HG02938 (cell line): ENCODE measurements at regions not wholly inside any gene's neighbourhood (a gene's known extent, or its start where the extent isn't known, plus 50 kb on each side); places are given as distances from the start of the nearest gene placed in this dataset.

Experiments
- ATAC-seq: cut with Tn5 transposase; IDR thresholded peaks from one replicate; pipeline ENCODE4 v1.9.1; 2021; ENCODE audit warnings: mild to moderate bottlenecking, moderate library complexity; ENCODE audit not compliant: unreplicated experiment

DNA sequence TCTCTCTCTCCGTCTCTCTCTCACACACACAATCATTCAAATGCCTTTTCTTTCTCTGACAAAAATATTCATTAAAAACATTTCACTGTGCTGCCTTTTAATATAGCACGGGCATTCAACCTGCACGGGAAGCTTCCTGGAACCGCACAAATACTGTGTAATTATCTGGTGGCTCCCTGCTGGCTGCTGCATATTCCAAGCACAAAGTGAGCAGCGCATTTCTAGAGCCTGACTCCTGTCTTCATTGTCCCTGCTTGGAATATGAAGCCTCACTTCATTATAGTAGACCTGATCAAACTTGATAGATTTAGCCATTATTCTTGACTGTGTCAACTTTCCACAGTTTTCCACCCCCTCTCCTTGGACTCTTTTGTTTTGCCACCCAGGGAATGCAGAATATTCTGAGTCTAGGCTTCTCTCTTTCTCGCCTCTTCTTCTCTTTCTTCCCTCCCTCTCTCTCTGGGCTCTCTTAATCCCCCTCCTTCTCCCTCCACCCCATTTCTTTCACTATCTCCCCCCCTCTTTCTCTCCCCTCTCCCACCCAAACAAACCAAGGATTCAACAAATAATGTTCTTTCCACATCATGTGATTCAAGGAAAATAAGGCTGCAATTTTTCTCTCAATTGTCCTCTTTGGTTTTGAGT lies 672.1 kb upstream of the FANCL start:
- no peak for ATAC-seq

DNA sequence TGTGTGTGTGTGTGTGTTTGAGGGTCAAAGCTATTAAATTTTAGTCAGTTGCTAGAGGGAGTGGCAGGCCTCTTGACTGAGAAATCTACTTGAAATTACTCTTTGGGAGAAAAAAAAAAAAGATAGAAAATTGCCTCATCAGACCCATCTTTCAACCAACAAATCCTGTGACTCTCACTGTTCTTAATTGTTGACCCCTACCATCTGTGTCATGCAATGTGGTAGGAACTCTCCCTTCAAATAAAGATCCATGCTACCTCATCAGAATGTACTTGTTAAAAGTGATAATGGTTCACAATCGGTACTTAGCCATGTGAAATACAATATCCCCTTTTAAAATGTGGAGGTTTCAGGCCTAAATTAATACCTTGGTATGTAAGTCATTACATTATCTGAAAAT lies 670.8 kb upstream of the FANCL start:
- ATAC-seq, result no peak

DNA sequence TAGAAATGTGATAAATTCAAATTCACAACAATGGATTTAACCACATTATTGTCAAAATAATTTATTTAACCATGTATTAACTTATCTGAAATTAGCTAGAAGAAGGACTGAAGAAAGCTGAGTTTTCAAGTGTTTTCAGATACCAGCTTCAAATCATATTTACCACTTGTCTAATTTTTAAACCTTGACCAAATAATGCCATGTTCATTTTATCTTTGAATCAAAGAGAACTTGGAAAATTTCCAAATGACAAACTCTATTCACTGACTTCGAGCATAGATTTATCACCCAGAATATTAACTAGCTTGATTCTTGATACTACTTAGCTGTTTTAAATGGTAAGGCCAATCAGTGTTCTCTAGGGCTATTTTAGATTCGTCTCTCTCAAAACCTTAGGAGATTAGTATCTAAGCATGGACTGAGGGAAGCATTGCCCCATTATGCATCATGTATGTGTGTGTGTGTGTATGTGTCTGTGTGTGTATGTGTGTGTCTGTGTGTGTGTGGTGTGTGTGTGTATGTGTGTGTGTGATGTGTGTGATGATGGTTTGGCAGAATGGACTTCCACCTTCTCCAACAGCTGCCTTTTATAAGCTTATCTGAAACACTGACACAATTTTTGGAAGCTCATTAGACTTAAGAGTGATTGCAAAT lies 667.5 kb upstream of the FANCL start:
- ATAC-seq, result no peak

DNA sequence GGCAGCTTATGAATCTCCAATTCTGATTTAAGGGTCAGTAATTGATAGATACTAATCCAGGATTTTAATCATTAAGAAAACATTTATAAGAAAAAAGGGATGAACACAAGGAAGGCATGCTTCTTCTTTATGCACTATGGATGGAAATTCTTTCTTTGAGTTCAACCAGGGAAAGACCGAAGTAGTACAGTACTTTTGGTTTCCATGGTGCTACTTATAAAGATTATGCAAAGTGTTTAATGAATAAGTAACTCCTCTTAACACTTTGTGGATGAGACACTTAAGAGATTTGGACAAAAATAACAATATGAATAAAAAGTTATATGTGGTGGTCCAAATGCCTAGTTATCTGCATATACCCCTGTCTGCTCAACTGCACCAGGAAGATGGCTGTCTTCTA lies 666.5 kb upstream of the FANCL start:
- ATAC-seq, result no peak

DNA sequence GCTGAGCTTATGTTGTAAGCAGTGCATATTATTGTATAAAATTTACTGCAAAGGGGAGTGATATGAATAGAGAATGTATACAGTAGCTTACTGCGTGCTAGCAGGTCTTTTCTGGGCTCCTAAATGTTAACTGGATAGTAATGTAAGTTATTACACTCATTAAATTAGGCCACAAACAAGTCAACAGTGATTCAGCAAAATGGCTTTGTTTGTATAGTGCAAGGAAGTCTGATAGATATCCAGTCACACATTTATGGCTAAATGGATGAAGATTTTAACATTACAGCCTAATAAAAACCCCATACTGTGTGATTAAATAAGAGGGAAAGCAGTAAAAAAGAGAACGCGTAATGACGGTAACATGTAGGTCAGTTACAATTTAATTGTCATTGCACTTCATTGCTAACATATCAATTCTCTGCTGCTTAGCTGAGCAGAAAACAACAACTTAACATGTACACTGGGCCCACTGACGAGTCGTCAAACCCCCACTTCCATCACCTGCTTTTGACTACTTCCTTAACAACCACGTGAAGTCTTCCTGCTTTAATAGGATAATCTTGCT lies 665.0 kb upstream of the FANCL start:
- no peak for ATAC-seq

DNA sequence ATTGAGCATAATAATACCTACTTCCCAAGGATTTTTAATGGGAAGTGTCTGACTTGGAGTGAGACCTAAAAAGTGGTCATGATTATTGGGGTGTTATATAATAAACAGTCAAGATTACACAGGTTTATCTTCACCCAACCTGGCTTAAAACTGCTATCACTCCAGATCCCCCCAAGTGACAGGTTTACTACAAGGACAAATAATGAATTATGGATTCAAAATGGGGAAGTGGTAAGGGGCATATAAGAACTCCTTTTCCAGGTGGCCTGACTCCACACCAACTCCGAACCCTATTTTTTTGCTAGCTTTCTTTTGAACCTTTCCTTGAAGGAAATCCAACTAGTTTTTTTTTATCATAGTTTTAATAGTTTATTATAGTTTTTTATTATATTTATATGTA lies 663.0 kb upstream of the FANCL start:
- ATAC-seq, result no peak

DNA sequence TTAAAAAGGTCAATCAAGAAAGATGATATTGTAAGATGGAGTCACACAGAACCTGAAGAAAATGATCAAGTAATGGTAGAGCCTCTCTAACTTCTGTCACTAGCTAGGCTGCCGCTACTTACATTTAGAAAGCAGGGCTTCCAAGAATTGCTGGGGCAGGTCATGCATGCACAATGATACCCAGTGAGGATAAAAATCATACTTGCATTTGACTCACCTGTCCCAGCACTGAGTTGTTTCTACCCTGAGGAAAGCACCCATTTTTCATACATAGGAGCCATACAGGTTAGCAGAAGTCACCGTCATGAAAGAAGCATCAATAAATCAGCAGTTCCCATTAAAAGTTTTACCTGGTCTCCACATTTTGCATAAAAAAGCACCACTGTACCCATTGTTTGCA lies 662.3 kb upstream of the FANCL start:
- ATAC-seq, result no peak

DNA sequence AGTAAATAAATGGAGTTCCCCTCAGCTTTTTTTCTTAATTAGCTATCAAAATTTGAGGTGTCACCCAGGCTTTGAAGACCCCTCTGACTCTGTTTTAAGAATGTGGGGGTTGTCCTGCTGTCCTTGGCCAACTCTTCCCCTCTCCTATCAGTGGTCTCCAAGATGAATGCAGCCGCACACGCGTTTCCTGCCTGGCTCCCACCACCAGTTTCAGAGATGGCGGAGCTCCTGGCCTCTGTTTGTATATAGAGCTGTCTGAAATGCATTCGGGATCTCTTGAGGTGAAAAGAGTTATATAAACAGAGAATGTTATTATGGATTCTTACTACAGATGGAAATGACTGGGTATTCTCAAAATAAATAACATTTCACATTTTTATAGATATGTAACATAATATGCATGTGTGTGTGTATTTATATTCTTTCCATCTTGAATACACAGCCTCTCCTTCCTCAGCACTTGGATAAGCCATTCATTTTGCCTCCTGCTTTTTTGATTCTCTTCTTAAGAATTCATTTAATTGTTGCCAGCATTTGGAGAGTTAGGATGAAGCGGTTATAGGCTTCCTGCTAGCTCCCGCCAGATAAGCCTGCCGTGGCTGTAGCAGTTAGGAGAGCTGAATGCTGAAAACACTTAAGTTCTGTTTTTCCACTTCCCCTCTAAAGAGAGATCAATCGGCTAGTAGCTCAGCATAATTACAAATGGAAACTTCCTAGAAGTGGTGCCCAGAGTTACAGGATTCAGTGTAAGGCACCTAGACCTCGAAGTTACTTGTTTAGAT lies 659.3 kb upstream of the FANCL start:
- ATAC-seq, result no peak

DNA sequence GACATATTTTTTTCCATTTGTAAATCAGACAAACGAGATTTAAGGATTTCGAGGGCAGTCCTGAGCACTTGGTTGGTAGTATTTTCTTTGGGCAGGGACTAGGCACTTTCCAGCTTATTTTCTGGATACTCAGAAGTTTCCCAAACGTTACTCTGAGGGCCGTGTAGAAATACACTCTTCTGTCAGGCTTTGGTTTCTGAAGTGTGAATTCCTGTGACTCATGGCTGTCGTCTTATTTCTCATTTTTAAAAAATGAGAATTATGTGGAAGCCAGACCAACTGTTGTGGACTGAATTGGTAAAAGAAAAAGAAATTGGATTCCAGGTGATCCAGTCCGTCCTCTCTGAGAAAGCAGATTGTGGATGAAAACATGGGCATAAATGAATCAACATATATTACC lies 658.6 kb upstream of the FANCL start:
- no peak for ATAC-seq

DNA sequence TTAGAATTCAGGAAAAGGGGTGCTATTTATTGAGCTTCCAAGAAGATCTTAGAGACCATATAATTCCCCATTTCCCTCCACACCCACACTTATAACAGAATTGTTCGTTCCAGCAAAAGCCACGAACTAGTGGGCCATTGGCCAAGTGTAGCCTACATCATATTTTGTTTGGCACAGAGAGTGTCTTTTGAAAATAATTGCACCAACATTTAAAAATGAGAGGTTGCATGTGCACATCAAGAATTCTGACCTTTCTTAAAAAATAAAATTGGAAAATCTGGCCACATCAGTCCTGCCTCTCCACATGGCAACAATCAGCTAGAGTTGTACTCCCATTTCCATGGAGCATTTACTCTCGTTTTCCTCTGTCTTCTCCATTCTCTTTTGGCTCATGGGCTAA lies 655.5 kb upstream of the FANCL start:
- ATAC-seq, result no peak

DNA sequence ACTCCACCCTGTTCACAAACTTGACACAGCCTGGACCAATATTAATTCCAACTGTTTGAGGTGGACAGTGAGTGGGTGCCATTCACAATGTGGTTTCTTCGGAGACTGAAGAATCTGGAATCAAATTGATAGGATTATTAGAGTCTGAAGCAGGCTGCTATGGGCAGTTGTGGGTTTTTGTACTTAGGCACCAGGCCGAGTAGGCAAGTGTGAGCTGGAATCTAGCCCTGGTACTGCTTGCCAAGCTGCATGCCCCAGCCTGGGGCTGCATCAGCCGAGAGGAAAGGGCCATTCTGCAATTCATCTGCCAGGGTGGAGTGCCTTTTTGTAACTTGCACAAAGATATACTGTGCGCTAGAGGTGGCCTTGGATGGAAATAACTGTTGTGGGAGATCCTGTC lies 654.7 kb upstream of the FANCL start:
- ATAC-seq, result no peak

DNA sequence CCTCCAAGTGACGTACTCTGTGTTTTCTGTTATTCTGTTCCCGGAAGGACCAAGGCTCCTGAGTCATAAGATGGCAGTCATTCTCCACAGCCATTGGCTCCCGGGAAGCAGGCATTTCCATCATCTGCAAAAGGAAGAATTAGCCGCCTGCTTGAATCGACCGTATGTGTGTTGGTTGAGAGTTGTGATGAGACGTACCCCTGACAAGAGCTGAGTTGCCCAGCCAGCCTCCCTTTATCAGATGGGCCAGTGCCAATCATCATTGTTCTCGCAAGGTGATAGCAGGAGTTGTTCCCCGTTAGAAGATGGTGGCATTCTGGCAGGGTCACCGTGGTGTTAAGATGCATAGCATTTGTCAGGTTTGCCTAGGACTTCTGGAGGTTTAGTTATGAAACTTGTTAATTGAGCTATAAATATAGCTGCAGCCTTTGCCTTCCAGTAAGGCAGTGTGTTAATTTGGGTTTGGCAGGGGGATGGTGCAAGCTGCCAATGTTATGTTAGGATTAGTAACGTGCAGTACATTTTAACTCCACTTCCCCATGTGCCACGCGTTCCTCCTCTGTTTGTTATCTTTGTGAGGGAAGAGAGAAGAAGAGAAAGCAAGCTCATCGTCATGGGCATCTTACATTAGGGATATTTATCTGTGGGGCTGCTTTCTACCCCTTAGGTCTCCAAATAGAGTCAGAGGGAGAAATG lies 652.7 kb upstream of the FANCL start:
- no peak for ATAC-seq

DNA sequence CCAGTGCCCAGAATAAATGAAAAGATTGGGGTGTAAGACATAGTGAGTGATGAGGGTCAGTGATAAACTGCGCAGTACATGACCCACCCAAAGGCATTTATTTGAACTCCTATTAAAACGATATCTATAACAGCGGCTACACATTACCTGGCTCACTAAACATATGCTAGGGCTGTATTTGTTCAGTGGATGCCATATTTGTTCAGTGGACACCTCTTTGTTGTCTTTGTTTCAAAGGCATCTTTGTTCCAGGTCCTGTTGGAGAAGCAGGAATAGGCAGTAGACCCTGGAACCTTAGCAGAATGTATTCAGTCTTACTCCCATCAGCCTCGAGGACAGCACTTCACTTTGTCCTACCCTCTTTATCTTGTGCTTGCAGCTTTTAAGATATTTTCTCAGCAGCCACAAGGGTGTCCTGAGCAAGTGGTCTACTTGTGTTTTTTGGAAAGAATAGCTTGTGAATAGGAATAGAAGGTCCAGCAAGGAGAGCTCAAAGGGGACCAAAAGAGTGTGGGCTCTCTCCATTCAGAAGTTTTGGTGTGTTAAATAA lies 650.8 kb upstream of the FANCL start:
- no peak for ATAC-seq

DNA sequence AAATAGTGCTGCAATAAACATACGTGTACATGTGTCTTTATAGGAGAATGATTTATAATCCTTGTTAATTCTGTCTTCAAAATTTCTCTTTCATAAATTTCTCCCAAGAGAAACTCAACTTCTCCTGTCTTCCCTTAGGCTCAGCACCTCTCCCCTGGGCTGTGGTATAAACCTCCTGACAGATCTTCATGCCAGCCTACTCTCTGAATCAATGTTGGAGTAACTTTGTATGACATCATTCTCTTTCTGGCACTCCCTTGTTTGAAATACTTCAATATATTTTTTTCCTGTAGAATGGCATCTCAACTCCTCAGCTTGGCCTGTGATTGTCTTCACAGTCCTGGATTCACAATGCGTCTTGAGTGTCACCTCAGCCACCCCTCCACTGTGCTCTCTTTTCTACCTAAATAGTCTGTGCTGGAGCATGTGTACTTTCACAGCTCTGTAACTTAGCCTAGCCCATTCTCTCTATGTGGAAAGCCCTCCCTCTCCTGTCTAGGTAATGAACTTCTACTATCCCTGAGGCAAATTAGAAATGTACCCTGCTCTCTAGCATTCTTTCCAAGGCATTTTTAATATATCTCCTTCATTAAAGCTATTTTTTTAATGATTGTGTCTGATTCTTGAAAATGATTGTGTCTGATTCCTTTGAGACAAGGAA lies 649.9 kb upstream of the FANCL start:
- ATAC-seq, result no peak

DNA sequence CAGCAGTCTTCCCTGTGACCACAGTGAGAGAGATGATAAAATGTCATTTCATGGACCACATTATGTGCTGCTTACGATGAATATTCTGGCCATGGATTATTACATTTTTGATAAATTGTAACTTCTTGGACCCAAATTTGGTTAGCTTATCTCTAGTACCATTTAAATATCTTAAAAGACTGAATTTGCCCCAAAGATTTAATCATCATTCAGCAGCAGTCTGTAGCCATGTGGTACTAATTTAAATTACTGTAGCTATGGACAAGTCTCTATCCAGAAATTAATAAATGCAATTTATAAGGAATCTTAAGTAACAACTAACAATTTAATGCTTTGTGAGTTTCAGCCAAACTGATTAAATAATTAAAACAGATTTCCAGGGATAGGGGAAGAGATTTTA lies 644.9 kb upstream of the FANCL start:
- no peak for ATAC-seq

DNA sequence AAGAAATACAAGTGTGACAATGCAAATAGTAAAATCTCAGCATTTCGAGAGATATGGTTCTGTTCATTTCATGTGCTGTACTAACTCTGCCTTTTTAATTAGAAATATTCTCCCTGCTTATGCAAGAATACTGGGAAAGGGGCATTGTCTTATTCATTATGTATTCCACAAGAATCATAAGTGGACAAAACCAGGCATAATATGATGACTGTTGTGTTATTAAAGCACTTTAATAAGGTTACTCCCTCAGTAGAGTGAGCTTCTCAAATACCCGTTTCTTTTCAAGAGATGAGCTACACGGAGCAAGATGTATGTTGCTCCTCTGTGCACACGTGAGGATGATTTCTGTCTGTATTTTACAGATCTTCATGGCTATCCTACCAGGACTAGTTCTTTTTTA lies 638.7 kb upstream of the FANCL start:
- no peak for ATAC-seq

DNA sequence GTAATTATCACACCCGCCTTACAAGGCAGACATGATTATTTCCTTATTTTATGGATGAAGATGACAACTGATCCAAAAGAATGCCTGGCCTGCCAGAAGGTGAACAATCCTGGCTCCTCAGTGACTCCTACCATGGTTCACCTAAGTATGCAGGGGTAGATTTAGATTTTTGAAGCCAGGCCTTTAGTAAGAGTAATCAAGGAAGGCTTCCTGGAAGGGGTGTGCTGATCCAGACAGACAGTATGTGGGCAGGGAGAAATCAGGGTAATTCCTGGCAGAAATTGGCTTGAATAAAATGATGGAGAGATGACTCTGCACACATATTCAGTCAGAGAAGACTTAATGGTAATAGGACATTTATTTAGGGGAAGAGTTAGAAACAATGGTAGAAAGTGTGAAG lies 637.7 kb upstream of the FANCL start:
- no peak for ATAC-seq

DNA sequence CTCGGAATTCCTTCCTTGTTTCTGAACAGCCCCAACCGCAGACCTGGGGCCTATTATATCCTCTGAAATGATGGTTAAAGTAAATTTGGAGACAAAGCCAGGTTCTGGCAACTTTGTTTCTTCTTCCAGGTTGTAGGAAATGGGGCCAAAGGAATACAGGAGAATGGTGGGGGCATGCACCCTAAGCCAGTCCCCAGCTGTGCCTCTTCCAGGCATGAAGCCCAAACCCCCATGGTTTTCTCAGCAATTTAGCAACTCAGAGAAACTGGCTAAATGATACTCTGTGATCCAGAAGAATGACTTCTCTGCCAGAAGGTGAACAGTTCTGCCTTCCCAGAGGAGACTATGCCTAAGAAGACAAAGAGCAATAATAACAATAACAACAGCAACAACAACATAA lies 635.0 kb upstream of the FANCL start:
- no peak for ATAC-seq

DNA sequence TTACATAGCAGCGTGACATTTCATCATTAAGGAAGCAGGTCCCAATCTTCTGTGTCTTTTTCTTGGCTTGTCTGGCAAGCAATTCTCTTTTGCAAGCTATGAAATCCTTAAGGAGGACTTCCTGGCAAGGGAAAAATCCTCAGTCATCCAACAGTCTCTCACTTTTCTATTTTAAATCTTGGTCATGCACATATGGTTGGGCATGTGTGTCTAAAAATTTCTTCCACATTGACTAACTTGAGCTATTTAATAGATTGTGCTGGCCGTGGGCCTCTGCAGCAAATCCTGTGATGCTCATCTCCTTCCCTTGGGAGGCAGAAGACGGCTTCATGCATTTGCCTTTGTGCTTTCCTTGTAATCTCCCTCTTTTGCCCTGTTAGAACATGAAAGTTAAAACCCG lies 634.3 kb upstream of the FANCL start:
- no peak for ATAC-seq

DNA sequence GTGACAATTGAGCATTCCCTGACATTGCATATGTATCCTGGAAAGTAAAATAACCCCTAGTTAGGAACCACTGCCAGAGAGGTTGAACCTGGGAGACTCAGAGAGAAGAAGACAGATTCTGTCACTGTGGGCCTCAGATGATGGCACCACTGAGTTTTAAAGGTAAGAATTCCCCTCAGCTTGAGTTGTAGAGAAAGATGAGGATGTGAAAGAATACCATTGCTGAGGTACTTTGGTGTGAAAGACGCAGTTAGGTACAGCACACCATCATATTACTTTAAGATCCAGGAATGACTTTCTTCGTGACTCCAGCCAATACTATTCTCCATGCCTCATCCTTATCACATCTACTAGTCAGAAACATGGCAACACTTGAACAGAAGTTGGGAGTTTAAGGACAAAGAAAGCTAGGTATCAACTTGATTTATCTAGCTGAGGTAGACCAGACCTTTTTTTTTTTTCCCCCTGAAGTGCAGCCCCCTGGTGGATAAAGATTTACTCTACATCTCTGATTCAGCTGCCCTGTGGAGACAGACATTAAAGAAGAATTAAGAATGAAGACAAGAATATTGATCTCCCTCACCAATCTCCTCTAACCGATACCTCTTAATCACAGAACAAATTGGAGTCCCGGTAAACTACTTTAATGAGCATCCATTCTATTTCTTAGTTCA lies 630.5 kb upstream of the FANCL start:
- no peak for ATAC-seq
